Subcutaneous abdominal adipose tissue (tissue), 5 donors: ENCODE measurements at regions not wholly inside any gene's neighbourhood (a gene's known extent, or its start where the extent isn't known, plus 50 kb on each side); places are given as distances from the start of the nearest gene placed in this dataset.
A peak's percentile ranks its signal among the peaks of the same experiment; 100 is the strongest.
"Not testable (repeated sequence)": the region's sequence is repeated elsewhere in the genome, so short reads cannot be mapped to it uniquely, and the experiment has no call there.

ENCODE experiments used
- H3K27ac ChIP-seq: one replicate; pipeline ENCODE4 v1.7.0; 2013; ENCODE audit warnings: low read depth, mild to moderate bottlenecking, inconsistent platforms, low read length, moderate library complexity
- H3K27me3 ChIP-seq, 5 donors: one replicate each; pipeline ENCODE4 v1.7.0; 2013; ENCODE audit warnings: low read length in 5 of 5, inconsistent platforms in 1 of 5; ENCODE audit not compliant: control insufficient read depth in 5 of 5, insufficient read depth in 4 of 5
- H3K36me3 ChIP-seq, 5 donors: one replicate each; pipeline ENCODE4 v1.7.0; 2013; ENCODE audit warnings: low read length in 5 of 5; ENCODE audit not compliant: control insufficient read depth in 5 of 5, insufficient read depth in 5 of 5
- H3K4me1 ChIP-seq, 5 donors: one replicate each; pipeline ENCODE4 v1.7.0; 2013; ENCODE audit warnings: low read length in 5 of 5, mild to moderate bottlenecking in 3 of 5, moderate library complexity in 1 of 5; ENCODE audit not compliant: control insufficient read depth in 5 of 5, insufficient read depth in 5 of 5
- H3K4me3 ChIP-seq, 5 donors: one replicate each; pipeline ENCODE4 v1.7.0; 2013; ENCODE audit warnings: low read length in 5 of 5, low read depth in 1 of 5
- H3K9ac ChIP-seq, 5 donors: one replicate each; pipeline ENCODE4 v1.7.0; 2013; ENCODE audit warnings: low read length in 5 of 5, mild to moderate bottlenecking in 4 of 5, moderate library complexity in 3 of 5
- H3K9me3 ChIP-seq, 5 donors: one replicate each; pipeline ENCODE4 v1.7.0; 2013; ENCODE audit warnings: low read length in 5 of 5; ENCODE audit not compliant: control insufficient read depth in 5 of 5
- donor health status: healthy.
- donor health status: healthy.
- donor health status: healthy.
- donor health status: healthy.
- donor health status: healthy.

DNA sequence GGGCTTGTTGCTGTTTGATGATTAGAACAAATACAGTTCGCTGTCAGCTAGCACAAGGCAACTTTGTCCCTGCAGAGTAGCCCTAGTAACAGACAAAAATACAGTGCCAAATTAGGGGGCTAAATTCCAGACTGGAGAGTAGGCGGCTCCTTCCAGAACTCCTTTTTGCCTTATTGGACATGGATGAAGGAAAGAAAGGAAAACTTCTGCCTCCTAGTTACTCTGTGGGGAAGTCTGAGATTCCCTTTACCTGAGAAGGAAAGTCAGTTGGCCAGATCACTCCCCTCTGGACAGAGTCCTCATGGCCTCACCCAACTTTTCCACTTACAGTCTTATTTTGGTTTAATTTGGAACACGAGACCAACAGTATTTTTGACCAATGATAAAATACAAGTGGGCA, 140.5 kb upstream of the ADAMTS3 start:
- Histone ChIP-seq H3K9me3 (no peaks in the 10 kb centered on the region), H3K27me3 (no peaks in the 10 kb centered on the region), H3K36me3 (no peaks in the 10 kb centered on the region), H3K9ac (no peak overlapping the region), H3K4me1 (no peaks in the 10 kb centered on the region), H3K4me3 (no peak overlapping the region), H3K27ac (no peak overlapping the region)

DNA sequence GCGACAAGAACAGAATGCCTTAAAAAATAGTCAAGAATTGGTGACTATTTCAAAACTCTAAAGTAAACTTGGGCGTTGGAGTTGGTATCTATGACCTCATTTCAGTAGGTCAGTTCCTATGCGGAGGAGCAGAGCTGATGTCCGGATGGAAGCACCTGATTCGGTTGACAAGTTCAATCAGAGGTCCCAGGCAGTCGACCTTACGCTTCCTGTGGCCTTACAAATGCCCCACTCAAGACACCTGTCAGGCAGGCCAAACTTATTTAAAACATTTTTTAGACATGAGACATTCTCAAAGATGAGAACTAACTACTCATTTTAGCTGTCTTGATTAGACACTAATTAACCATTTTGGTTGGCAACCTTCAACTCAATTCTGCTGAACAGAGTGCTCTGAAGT, 137.7 kb upstream of the ADAMTS3 start:
- Histone ChIP-seq H3K27ac (no peak overlapping the region), H3K36me3 (no peaks in the 10 kb centered on the region), H3K9me3 (no peaks in the 10 kb centered on the region), H3K4me1 (peaks cover 0 to 4% (median 0%) of the 10 kb centered on the region in 5 donors), H3K9ac (no peak overlapping the region), H3K27me3 (no peaks in the 10 kb centered on the region), H3K4me3 (no peak overlapping the region)

DNA sequence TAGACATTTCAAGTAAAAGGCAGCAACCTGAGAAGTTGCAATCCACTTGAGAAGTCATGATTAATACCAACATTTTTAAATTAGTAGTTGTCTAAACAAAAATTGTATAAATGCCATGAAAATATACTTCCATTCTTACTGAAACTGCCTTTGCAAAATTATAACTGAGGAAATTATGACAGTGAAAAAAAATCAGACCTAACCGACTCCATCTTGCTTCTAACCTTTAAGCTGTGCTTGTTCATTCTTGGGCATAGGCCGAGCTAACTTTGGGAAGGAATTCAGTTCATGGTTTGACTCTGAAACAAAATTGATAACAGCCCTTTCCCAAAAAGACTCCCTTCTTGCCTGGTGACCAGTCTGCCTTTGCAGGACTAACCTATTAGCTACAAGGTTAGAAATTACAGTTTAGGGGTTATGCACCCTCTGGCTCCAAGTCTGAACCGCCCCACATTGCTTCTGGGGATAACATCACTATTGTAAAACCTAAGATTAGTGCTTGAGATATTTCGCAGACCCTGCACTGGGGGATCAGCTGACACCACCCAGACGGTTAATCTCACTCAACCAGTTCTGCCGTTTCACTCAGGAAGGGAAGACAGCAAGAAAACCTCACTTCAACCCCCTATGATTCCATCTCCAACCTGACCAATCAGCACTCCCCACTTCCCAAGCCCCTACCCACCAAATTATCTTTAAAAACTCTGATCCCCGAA, 136.1 kb upstream of the ADAMTS3 start:
- not testable (repeated sequence) for H3K4me3 ChIP-seq, H3K36me3 ChIP-seq, H3K4me1 ChIP-seq, H3K9me3 ChIP-seq, H3K27me3 ChIP-seq, H3K9ac ChIP-seq, H3K27ac ChIP-seq

DNA sequence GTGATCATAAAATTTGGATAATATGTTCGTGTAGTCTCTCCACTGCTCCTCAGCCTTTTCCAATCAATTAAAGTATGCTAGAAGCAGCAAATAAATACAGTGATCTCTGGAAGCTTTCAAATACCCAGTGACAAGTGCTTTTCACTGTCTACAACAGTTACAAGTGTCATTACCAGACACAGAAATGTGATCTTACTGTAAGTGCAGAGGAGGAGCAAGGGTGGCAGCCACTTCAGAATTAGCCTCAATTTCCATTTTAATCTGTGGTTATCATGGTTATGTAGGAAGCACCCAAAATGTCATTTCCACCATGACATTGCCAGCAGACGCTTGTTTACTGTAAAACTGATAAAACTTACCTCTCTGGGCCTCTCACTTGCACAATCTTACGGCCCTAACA, 133.9 kb upstream of the ADAMTS3 start:
- peaks cover 0 to 4% (median 0%) of the 10 kb centered on the region in 5 donors for H3K4me1 ChIP-seq
- no peak overlapping the region for H3K27ac ChIP-seq
- H3K9ac ChIP-seq, result no peak overlapping the region
- no peaks in the 10 kb centered on the region for H3K9me3 ChIP-seq
- H3K27me3 ChIP-seq, result no peaks in the 10 kb centered on the region
- no peaks in the 10 kb centered on the region for H3K36me3 ChIP-seq
- no peak overlapping the region for H3K4me3 ChIP-seq

DNA sequence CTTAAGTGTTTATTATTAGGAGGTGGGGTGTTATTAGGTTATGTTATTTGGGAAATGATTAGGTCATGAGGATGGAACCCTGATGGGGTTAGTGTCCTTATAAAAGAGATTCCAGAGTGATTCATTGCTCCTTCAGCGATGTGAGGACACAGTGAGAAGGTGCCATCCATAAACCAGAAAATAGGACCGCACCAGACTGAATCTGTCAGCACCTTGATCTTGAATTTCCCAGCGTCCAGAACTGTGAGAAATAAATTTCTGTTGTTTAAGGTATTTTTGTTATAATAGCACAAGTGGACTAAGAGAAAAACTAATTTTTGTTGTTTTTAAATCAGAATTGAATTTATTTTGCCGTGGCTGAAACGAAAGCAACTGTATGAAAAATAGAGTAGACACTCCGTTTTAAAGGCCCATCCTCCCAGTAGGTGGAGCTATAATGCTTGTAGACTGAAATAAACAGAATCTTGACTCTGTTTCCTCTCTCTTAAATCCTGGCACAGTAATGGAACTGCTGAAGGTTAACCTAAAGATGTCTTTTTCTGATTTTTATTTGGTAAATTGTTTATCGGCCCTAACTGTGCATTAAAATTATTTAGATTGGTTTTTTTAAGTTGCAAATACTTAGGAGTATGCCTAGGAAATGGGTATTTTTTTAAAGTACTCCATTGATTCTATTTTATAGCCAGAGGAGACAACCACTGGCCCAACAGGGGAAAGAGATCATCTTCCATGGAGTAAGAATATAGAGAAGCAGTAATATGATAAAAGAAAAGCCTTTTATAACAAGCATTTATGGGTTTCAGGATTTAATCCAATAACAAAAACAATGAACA, 133.2 kb upstream of the ADAMTS3 start:
- Histone ChIP-seq H3K27ac (no peak overlapping the region), H3K36me3 (no peaks in the 10 kb centered on the region), H3K27me3 (no peaks in the 10 kb centered on the region), H3K4me1 (peaks cover 0 to 4% (median 0%) of the 10 kb centered on the region in 5 donors), H3K9ac (peak overlapping the region in 3 of 5 donors; percentile 25 to 77 (median 70)), H3K4me3 (peak overlapping the region; percentile 43 to 74 (median 60)), H3K9me3 (no peaks in the 10 kb centered on the region)

DNA sequence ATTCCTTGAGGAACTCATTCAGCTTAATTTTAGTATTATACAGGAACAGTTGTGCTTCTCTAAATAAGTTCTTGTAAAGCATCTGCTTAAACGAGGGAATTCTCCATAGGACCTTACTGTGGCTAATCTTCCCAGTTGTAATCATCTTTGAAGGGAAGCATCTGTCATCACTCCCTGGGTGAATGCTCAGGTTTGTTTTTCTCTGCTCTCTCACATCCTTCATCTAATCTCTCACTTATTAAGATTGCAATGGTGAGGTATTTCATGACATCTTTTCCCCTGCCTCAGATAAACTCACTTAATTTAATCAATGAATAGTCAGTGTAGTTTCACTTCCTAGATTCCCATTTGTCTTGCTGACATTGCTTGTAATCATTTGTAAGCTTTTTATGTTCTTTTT, 121.8 kb upstream of the ADAMTS3 start:
- H3K27ac ChIP-seq, result no peak overlapping the region

DNA sequence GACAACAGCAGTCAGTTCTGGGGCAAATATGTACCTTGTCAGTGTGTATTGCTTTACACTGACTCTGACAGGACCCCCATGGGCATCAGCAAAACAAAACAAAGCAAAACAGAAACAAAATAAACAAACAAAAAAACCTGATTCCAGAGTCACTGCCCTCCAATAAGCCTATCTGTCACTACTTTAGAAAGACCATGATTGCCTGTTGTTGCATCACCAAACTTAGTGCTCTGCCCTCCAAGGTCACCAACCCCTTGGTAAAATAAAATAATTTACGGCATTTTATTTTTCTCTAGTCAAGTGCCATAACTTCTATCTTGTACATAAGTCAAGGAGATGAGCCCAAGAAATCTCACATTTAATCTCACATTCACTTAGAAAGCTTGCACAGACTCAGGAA, 120.9 kb upstream of the ADAMTS3 start:
- no peaks in the 10 kb centered on the region for H3K36me3 ChIP-seq
- H3K27me3 ChIP-seq, result no peaks in the 10 kb centered on the region
- H3K27ac ChIP-seq, result no peak overlapping the region
- H3K9me3 ChIP-seq, result peaks cover 0 to 6% (median 3%) of the 10 kb centered on the region in 5 donors
- H3K4me1 ChIP-seq, result no peaks in the 10 kb centered on the region
- H3K4me3 ChIP-seq, result no peak overlapping the region
- no peak overlapping the region for H3K9ac ChIP-seq

More for the DNA sequence above, 121.8 kb upstream of the ADAMTS3 start:
- H3K36me3 ChIP-seq, result no peaks in the 10 kb centered on the region
- H3K9ac ChIP-seq, result no peak overlapping the region
- no peaks in the 10 kb centered on the region for H3K27me3 ChIP-seq
- peaks cover 0 to 6% (median 3%) of the 10 kb centered on the region in 5 donors for H3K9me3 ChIP-seq
- H3K4me1 ChIP-seq, result no peaks in the 10 kb centered on the region
- no peak overlapping the region for H3K4me3 ChIP-seq

DNA sequence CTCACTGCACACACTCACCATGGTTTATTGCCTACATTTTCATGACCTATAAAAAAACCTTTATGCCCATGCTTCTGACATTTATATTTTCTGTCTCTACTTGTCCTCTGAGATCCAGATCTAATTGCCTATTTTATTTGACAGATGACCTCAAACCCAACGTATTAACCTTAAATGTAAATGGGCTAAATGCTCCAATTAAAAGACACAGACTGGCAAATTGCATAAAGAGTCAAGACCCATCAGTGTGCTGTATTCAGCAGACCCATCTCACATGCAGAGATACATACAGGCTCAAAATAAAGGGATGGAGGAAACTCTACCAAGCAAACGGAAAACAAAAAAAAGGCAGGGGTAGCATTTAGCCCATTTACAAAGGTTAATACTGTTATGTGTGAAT, 117.4 kb upstream of the ADAMTS3 start:
- not testable (repeated sequence) for H3K27ac ChIP-seq, H3K4me1 ChIP-seq, H3K27me3 ChIP-seq, H3K4me3 ChIP-seq, H3K36me3 ChIP-seq, H3K9ac ChIP-seq, H3K9me3 ChIP-seq

DNA sequence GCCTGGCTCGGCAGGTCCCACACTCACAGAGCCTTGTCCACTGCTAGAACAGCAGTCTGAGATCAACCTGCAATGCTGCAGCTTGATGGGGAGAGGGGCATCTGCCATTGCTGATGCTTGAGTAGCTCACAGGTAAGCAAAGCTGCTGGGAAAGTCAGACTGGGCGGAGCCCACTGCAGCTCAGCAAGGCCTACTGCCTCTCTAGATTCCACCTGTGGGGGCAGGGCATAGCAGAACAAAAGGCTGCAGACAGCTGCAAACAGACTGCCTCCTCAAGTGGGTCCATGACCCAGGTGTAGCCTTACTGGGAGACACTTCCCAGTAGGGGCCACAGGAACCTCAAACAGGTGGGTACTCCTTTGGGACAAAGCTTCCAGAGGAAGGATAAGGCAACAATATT, 110.6 kb upstream of the ADAMTS3 start:
- Histone ChIP-seq H3K4me1 (no peaks in the 10 kb centered on the region), H3K9me3 (no peaks in the 10 kb centered on the region)

DNA sequence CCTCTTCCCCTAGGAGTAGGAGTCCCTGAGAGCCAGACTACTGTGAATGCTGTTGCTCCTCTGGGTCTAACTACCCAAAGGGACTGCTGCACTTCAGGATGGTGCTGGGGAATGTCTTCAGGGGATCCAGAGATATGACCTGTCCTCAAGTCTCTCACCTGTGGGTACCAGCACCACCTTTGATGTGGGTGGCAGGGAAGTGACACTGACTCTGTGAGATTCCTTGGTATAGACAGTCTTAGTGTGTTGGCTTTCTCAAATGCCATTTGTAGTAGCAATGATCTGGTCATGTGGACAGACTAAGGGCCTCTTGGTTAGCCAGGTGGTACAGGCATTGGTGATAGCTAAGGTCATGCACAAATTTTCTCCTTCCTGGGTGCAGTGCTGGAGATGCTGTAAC, 108.9 kb upstream of the ADAMTS3 start:
- Histone ChIP-seq H3K4me1 (no peaks in the 10 kb centered on the region), H3K9ac (no peak overlapping the region), H3K27me3 (peaks cover 0 to 3% (median 0%) of the 10 kb centered on the region in 5 donors), H3K9me3 (no peaks in the 10 kb centered on the region), H3K4me3 (no peak overlapping the region), H3K27ac (no peak overlapping the region), H3K36me3 (no peaks in the 10 kb centered on the region)

More for the DNA sequence above, 110.6 kb upstream of the ADAMTS3 start:
- Histone ChIP-seq H3K27ac (no peak overlapping the region), H3K27me3 (peaks cover 0 to 3% (median 0%) of the 10 kb centered on the region in 5 donors), H3K36me3 (no peaks in the 10 kb centered on the region), H3K4me3 (no peak overlapping the region), H3K9ac (no peak overlapping the region)
